ENCODE measurements at regions not wholly inside any gene's neighbourhood (a gene's known extent, or its start where the extent isn't known, plus 50 kb on each side); places are given as distances from the start of the nearest gene placed in this dataset.

GRCh38 chr1:30599721-30600120, 123.7 kb downstream of the MATN1 start:
- no peak for DNase-seq (ENCODE audit: low read depth)
- no peak overlapping the region for H3K4me3 ChIP-seq (ENCODE audit: low read depth, low read length)
- in situ Hi-C loops (cut with HindIII; ENCODE audit: low sequenced_read_pairs), result no loop called here
- TF ChIP-seq CTCF (IDR thresholded peaks at IDR 0.05; ENCODE audit: low read depth, low read length, missing control alignments), result no peak

GRCh38 chr1:30598571-30599114, 124.7 kb downstream of the MATN1 start:
- in situ Hi-C loops (cut with HindIII; ENCODE audit: low sequenced_read_pairs), result no loop called here
- no peak overlapping the region for H3K4me3 ChIP-seq (ENCODE audit: low read depth, low read length)
- TF ChIP-seq CTCF (IDR thresholded peaks at IDR 0.05; ENCODE audit: low read depth, low read length, missing control alignments), result no peak
- DNase-seq (ENCODE audit: low read depth), result no peak

GRCh38 chr1:30597711-30598110, 125.7 kb downstream of the MATN1 start:
- no peak overlapping the region for H3K4me3 ChIP-seq (ENCODE audit: low read depth, low read length)
- in situ Hi-C loops (cut with HindIII; ENCODE audit: low sequenced_read_pairs), result no loop called here
- TF ChIP-seq CTCF (IDR thresholded peaks at IDR 0.05; ENCODE audit: low read depth, low read length, missing control alignments), result no peak
- DNase-seq (ENCODE audit: low read depth), result no peak

GRCh38 chr1:30596891-30597290, 126.5 kb downstream of the MATN1 start:
- no peak overlapping the region for H3K4me3 ChIP-seq (ENCODE audit: low read depth, low read length)
- in situ Hi-C loops (cut with HindIII; ENCODE audit: low sequenced_read_pairs), result no loop called here
- no peak for TF ChIP-seq CTCF (IDR thresholded peaks at IDR 0.05; ENCODE audit: low read depth, low read length, missing control alignments)
- DNase-seq (ENCODE audit: low read depth), result no peak

DNA sequence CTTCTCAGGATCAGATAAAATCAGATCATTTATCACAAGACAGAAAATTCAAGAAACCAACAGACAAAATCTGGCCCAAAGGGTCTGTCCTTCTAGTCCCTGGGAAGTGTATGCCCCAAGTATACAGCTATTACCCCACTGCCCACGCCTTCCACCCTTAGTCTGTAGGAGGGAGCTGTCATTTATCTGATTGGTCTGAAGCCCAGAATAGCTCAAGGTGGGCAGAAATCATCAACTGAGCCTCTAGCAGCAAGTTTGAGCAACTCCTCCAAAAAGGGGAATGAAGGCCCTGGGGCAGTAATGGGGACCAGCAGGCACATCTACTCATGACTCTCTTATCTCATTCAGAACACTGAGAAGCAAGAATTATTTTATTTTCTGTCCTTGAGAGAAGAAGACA, 126.9 kb downstream of the MATN1 start:
- DNase-seq (ENCODE audit: low read depth), result no peak
- no peak for TF ChIP-seq CTCF (IDR thresholded peaks at IDR 0.05; ENCODE audit: low read depth, low read length, missing control alignments)
- no peak overlapping the region for H3K4me3 ChIP-seq (ENCODE audit: low read depth, low read length)
- in situ Hi-C loops (cut with HindIII; ENCODE audit: low sequenced_read_pairs), result no loop called here

- H3K4me3 ChIP-seq (ENCODE audit: low read depth, low read length), result no peak overlapping the region
- in situ Hi-C loops (cut with HindIII; ENCODE audit: low sequenced_read_pairs), result no loop called here
Measured at GRCh38 chr1:30589083-30589482, 134.3 kb downstream of the MATN1 start.

More at GRCh38 chr1:30589083-30589482, 134.3 kb downstream of the MATN1 start:
- no peak for TF ChIP-seq CTCF (IDR thresholded peaks at IDR 0.05; ENCODE audit: low read depth, low read length, missing control alignments)
- no peak for DNase-seq (ENCODE audit: low read depth)
